ENCODE measurements at regions not wholly inside any gene's neighbourhood (a gene's known extent, or its start where the extent isn't known, plus 50 kb on each side); places are given as distances from the start of the nearest gene placed in this dataset.

GRCh38 chr11:106418791-106419190, 341.3 kb downstream of the AASDHPPT start:
- TF ChIP-seq CTCF (conservative IDR thresholded peaks at IDR 0.05 in 1 of 2, IDR thresholded peaks at IDR 0.05 in 1 of 2; ENCODE audit: low read depth in 1 of 2, low read length in 2 of 2) (no peak), EZH2 (IDR thresholded peaks at IDR 0.05; ENCODE audit: low read length, missing control alignments) (no peak)
